OCI-LY3 (cell line): ENCODE measurements at regions not wholly inside any gene's neighbourhood (a gene's known extent, or its start where the extent isn't known, plus 50 kb on each side); places are given as distances from the start of the nearest gene placed in this dataset.

Source experiments
- H2AFZ ChIP-seq: fragments of 200-600, 300-600 bp; shearing (Covaris generic); 2 replicates; pipeline ENCODE4 v1.6.0; 2014; ENCODE audit warnings: antibody characterized with exemption, low read depth, low read length
- H3K27ac ChIP-seq: fragments of 200-600, 300-600 bp; sonication (generic); 2 replicates; pipeline ENCODE4 v1.5.1; 2014; ENCODE audit warnings: mild to moderate bottlenecking, low read length, moderate library complexity, mixed read lengths
- H3K27me3 ChIP-seq: fragments of 200-600, 300-600 bp; sonication (generic); 2 replicates; pipeline ENCODE4 v1.6.1; 2014; ENCODE audit warnings: low read depth, low read length, mixed read lengths
- H3K36me3 ChIP-seq: fragments of 200-600, 300-600 bp; sonication (generic); replicated peaks from 2 replicates; pipeline ENCODE3; 2014; ENCODE audit warnings: low read depth, low read length, mixed read lengths
- H3K4me1 ChIP-seq: fragments of 300-600, 200-600 bp; sonication (generic); 2 replicates; pipeline ENCODE4 v1.6.1; 2014; ENCODE audit warnings: low read length, mixed read lengths
- H3K4me2 ChIP-seq: fragments of 200-600, 300-600 bp; sonication (generic); 2 replicates; pipeline ENCODE4 v1.6.1; 2014; ENCODE audit warnings: low read length, mixed read lengths
- H3K4me3 ChIP-seq: fragments of 300-600, 200-600 bp; sonication (generic); 2 replicates; pipeline ENCODE4 v1.5.1; 2014; ENCODE audit warnings: antibody characterized with exemption, mild to moderate bottlenecking, low read length, moderate library complexity
- H3K79me2 ChIP-seq: fragments of 300-600, 200-600 bp; shearing (Covaris generic); 2 replicates; pipeline ENCODE4 v1.6.1; 2014; ENCODE audit warnings: mild to moderate bottlenecking, low read length, mixed read lengths
- H3K9ac ChIP-seq: fragments of 300-600, 200-600 bp; shearing (Covaris generic); 2 replicates; pipeline ENCODE4 v1.6.0; 2014; ENCODE audit warnings: mild to moderate bottlenecking, low read length, moderate library complexity
- H3K9me3 ChIP-seq: fragments of 200-600, 300-600 bp; shearing (Covaris generic); 2 replicates; pipeline ENCODE4 v1.6.1; 2014; ENCODE audit warnings: low read length, mixed read lengths; ENCODE audit not compliant: insufficient read depth
- H4K20me1 ChIP-seq: fragments of 200-600, 300-600 bp; sonication (generic); 2 replicates; pipeline ENCODE4 v1.6.1; 2016; ENCODE audit warnings: low read length, mixed read lengths; ENCODE audit not compliant: insufficient read depth
- CTCF ChIP-seq: fragments of 200-600, 300-600 bp; sonication (generic); IDR thresholded peaks from 2 replicates; pipeline ENCODE4 v1.5.1; 2014; ENCODE audit warnings: antibody characterized with exemption, low read length, low read depth
- EZH2phosphoT487 ChIP-seq: fragments of 200-600 bp; shearing (Covaris generic); IDR thresholded peaks from 2 replicates; pipeline ENCODE4 v1.6.1; 2018; ENCODE audit warnings: antibody characterized with exemption, mixed run types, low read depth

DNA sequence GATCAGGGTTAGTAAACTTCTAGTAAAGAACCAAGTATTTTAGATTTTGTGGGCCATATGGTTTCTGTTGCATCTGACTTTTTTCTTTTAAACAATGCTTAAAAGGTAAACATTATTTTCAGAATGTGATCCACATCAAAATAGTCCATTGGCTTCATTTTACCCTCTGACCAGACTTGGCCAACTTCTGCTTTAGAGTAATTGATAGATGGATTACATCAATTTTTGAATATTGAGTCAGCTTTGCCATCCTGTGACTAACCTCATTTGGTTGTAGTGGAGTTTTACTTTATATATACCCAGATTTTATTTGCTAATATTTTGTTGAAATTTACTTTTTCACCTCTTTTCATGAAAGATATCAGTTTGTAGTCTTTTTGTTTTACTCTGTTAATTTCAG, 559.8 kb downstream of the TLL1 start:
- H3K79me2 ChIP-seq: no peaks in the 10 kb centered on the region
- TF ChIP-seq EZH2phosphoT487 (no peak), CTCF (no peak)
- no peak overlapping the region for H3K27ac ChIP-seq
- H3K4me3 ChIP-seq: no peak overlapping the region
- no peaks in the 10 kb centered on the region for H3K36me3 ChIP-seq
- H3K27me3 ChIP-seq: no peaks in the 10 kb centered on the region
- H3K4me1 ChIP-seq: no peaks in the 10 kb centered on the region
- no peaks in the 10 kb centered on the region for H3K9me3 ChIP-seq
- no peak overlapping the region for H3K4me2 ChIP-seq
- H3K9ac ChIP-seq: no peak overlapping the region
- no peaks in the 10 kb centered on the region for H4K20me1 ChIP-seq
- H2AFZ ChIP-seq: no peak overlapping the region

DNA sequence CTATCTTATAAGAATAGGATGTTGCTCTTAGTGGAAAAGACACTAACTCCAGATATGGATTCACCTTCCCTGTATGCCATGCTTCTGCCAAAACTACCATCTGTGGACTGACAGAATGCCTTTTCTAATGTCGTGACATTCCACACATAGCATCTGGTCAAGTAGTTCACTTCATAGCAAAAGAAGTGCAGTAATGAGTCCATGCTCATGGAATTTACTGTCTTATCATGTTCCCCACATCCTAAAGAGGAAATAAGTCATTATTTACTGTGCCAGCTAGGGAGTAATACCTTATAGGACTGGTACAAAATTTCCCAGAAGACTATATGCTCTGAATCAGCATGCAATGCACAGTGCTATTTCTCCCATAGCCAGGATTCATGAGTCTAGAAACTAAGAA, 562.4 kb downstream of the TLL1 start:
- TF ChIP-seq CTCF (no peak), EZH2phosphoT487 (no peak)
- Histone ChIP-seq H4K20me1 (no peaks in the 10 kb centered on the region), H3K4me2 (no peak overlapping the region), H3K4me1 (no peaks in the 10 kb centered on the region), H3K36me3 (no peaks in the 10 kb centered on the region), H3K27ac (no peak overlapping the region), H3K4me3 (no peak overlapping the region), H2AFZ (no peak overlapping the region), H3K9me3 (no peaks in the 10 kb centered on the region), H3K79me2 (no peaks in the 10 kb centered on the region), H3K9ac (no peak overlapping the region), H3K27me3 (no peaks in the 10 kb centered on the region)

DNA sequence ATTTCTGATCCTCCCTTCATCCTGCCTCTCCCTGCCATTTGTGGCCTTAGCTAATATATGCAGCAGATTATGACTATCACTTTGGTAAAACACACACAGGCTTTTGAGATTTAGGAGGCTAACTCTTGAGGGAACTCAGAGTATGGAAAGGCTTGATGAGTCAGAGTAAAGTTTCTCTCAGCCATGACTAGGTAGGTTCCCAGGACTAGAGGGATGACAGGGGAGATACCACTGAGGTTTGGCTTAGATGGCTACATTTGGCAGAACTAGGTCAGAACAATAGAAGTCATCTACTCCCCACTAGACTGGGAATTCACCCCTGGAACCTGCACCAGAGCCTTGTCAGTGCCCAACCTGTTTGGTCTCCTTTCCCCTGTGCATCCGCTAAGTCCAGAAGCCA, 585.7 kb downstream of the TLL1 start:
- TF ChIP-seq CTCF (no peak), EZH2phosphoT487 (no peak)
- Histone ChIP-seq H3K79me2 (no peaks in the 10 kb centered on the region), H3K27ac (no peak overlapping the region)

DNA sequence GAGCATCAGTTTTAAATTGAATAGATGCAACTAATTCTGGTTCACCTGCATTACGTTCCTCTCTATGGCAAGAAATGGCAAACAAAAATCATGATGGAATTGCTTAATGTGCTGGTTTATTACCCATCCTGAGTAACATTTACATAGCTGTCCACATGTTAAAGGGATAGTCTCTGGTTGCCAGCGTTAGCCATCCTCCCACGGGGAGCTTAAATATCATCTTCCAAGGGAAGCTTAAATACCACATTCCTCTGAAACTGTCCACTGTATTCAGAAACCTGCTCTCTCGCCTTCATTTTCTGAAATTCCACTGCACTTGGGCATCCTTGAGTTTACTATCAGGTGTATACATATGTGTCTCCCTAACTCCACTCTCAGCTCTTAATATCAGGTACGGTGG, 586.6 kb downstream of the TLL1 start:
- H3K9me3 ChIP-seq: no peaks in the 10 kb centered on the region
- no peak overlapping the region for H3K27ac ChIP-seq
- H2AFZ ChIP-seq: no peak overlapping the region
- H3K27me3 ChIP-seq: no peaks in the 10 kb centered on the region
- no peak overlapping the region for H3K4me3 ChIP-seq
- no peak overlapping the region for H3K9ac ChIP-seq
- H3K4me1 ChIP-seq: no peaks in the 10 kb centered on the region
- H3K36me3 ChIP-seq: no peaks in the 10 kb centered on the region
- no peaks in the 10 kb centered on the region for H3K79me2 ChIP-seq
- TF ChIP-seq EZH2phosphoT487: no peak
- TF ChIP-seq CTCF: no peak
- no peaks in the 10 kb centered on the region for H4K20me1 ChIP-seq
- H3K4me2 ChIP-seq: no peak overlapping the region

More for the DNA sequence above, 585.7 kb downstream of the TLL1 start:
- Histone ChIP-seq H3K9me3 (no peaks in the 10 kb centered on the region), H3K27me3 (no peaks in the 10 kb centered on the region), H3K4me3 (no peak overlapping the region), H2AFZ (no peak overlapping the region), H3K36me3 (no peaks in the 10 kb centered on the region), H4K20me1 (no peaks in the 10 kb centered on the region), H3K9ac (no peak overlapping the region), H3K4me1 (no peaks in the 10 kb centered on the region), H3K4me2 (no peak overlapping the region)
